ENCODE measurements at regions not wholly inside any gene's neighbourhood (a gene's known extent, or its start where the extent isn't known, plus 50 kb on each side); places are given as distances from the start of the nearest gene placed in this dataset.

DNA sequence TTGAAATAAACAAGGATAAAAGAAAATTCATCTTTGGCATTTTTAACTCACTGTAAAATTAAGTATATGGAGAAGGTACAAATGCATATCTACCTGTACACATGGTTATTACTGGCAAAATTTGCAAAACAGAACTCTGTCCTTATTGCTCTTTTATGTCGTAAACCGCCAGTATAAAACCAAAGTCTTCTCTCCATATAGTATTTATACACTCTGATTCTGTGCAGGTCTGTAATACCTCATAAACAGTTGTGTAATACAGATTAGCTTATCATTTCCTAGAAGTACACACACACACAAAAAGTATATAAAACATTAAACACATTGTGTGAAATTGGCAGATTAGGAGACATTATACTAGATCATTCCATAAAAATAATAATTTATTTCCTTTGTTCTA, 406.6 kb upstream of the ANO3 start:
- TF ChIP-seq POLR2A (IDR thresholded peaks at IDR 0.05; ENCODE audit: low read depth, low read length) (no peak), TAF1 (IDR thresholded peaks at IDR 0.05; ENCODE audit: borderline replicate concordance, low read depth, low read length) (no peak)
